ES-I3 (cell line): ENCODE measurements at regions not wholly inside any gene's neighbourhood (a gene's known extent, or its start where the extent isn't known, plus 50 kb on each side); places are given as distances from the start of the nearest gene placed in this dataset.

ENCODE experiments used
- H3K36me3 ChIP-seq: 2 replicates; pipeline ENCODE4 v1.6.1; 2013; ENCODE audit warnings: mild to moderate bottlenecking, low read length, control low read depth, moderate library complexity; ENCODE audit not compliant: insufficient read depth
- H3K4me1 ChIP-seq: 2 replicates; pipeline ENCODE4 v1.6.1; 2013; ENCODE audit warnings: mild to moderate bottlenecking, control low read depth, low read length; ENCODE audit not compliant: insufficient read depth
- H3K9ac ChIP-seq: 2 replicates; pipeline ENCODE4 v1.6.1; 2013; ENCODE audit warnings: low read depth, mild to moderate bottlenecking, low read length, moderate library complexity
- H3K9me3 ChIP-seq: 2 replicates; pipeline ENCODE4 v1.6.1; 2013; ENCODE audit warnings: mild to moderate bottlenecking, low read length, moderate library complexity; ENCODE audit not compliant: control insufficient read depth, insufficient read depth

DNA sequence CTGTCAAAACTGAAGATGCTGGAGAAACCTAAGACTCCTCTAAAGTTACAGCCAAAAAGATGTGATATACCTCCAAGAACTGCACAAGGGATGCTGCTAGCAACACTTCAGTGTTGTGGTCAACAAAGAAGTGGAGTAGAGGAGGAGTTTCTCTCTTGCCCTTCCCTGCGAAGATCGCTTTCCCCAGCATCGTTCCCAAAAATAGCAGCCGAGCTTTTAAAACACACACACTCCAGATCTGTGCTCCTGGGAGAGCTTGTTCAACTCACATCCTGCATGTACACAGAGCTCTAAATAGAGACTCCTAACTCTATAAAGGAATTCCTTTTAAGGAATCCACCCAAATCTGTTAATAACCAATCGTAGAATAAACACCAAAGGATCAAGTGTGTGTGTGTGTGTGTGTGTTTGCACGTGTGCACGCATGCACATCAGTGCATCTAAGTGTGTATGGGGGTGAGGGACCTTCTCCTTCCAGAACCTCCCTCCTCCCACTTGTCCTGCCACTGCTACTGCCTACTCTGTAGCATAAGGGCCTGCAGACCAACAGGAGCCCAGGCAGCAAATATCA is 58.5 kb downstream of the PSMG1 start:
- H3K9me3 ChIP-seq: no peaks in the 10 kb centered on the region
- H3K9ac ChIP-seq: no peak overlapping the region
- H3K36me3 ChIP-seq: no peaks in the 10 kb centered on the region
- H3K4me1 ChIP-seq: no peaks in the 10 kb centered on the region

DNA sequence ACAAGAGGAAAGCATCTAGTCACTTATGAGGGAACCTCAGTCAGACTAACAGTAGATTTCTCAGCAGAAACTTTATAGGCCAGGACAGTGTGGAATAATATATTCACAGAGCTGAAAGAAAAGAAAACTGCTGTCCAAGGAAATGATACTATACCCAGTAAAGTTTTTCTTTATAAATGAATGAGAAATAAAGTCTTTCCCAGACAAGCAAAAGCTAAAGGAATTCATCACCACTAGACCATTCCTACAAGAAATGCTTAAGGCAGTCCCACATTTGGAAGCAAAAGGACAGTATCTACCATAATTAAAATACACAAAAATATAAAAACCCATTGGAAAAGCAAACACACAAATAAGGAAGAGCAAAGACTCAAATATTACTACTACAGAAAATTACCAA is 59.9 kb downstream of the PSMG1 start:
- no peaks in the 10 kb centered on the region for H3K4me1 ChIP-seq

DNA sequence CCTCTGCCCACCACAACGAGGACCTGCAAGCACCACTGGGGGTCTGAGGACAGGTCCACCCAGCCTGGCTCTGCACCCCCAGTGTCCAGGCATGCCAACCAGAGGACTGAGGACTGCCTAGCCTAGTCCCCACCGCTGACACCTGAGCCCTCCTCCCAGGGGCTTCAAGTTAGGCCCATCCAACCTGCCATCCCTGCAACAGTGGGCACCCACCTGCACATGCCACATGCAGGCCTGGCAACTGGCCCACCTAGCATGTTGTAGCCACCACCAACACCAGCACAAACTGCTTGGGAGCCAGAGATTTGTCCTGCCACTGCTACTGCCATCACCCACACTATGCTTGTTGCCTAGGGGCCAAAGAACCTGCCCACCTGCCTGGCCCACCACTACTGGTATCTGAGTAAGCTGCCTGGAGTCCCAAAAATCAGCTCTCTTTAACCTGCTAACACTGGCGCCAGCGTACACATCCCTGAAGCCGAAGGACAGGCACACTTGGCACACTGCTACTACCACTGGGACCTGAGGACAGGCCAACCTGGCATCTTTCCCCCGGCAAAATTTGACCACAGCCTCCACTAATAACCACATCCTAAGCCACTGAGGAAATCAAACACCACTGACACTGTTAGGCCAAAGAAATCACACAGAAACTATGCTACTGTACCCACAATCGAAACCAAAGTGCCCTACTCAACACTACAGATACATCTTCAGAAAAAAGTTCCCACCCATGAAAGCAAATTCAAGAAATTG is 61.5 kb downstream of the PSMG1 start:
- Histone ChIP-seq H3K9ac (no peak overlapping the region), H3K9me3 (no peaks in the 10 kb centered on the region), H3K4me1 (no peaks in the 10 kb centered on the region), H3K36me3 (no peaks in the 10 kb centered on the region)

More for the DNA sequence above, 59.9 kb downstream of the PSMG1 start:
- Histone ChIP-seq H3K9me3 (no peaks in the 10 kb centered on the region), H3K36me3 (no peaks in the 10 kb centered on the region), H3K9ac (no peak overlapping the region)

DNA sequence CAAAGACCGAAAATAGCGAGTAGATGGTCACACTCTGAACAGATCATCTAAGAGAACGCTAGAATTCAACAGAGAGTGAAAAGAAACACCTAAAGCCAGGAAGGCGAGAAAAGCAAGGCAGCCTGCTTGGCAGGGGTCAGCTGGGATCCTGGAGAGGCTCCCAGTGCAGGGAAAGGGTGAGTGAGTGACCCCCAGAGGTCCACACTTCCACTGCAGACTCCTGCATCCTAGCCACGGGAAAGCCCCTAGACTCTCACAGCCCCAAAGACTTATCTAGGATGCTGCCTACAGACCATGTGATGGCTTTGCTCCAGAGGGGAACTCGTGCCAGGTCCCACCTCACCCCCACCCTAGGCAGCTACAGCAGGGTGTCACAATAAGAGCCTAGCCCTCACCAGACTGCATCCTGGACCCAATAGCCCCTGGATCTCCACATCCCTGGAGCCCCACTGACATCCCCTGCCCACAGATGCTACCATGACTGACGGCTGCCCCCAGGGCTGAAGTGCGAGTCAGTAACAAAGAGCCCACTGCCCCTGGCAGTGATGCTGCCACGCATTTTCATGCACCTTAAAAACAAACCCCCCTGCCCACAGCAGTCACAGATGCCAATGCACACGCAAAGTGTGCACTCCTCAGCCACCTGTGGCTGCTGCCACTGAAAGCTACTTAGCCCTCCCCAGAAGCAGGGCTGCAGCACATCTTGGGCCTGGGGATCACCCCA is 62.2 kb downstream of the PSMG1 start:
- H3K4me1 ChIP-seq: no peaks in the 10 kb centered on the region
- no peak overlapping the region for H3K9ac ChIP-seq
- no peaks in the 10 kb centered on the region for H3K36me3 ChIP-seq
- H3K9me3 ChIP-seq: no peaks in the 10 kb centered on the region

DNA sequence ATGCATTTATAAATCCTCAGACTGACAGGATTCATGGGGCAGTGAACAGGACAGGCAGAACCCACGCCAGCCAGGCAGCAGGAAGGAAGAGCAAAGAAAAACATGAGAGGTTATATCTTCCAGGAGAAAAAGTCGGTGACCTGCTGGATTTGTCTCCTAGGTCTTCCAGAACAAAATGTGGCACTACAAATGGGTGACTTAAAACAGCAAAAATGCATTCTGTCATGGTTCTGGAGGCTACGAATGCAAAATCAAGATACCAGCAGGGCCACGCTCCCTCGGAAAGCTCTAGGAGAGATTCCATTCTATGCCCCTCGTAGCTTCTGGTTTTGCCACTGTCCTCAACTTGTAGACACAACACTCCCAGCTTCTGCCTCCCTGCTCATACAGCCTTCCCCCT is 63.4 kb downstream of the PSMG1 start:
- Histone ChIP-seq H3K9ac (no peak overlapping the region), H3K4me1 (peaks cover 5% of the 10 kb centered on the region; the same call in 1 of the 2 replicates), H3K36me3 (no peaks in the 10 kb centered on the region), H3K9me3 (no peaks in the 10 kb centered on the region)

DNA sequence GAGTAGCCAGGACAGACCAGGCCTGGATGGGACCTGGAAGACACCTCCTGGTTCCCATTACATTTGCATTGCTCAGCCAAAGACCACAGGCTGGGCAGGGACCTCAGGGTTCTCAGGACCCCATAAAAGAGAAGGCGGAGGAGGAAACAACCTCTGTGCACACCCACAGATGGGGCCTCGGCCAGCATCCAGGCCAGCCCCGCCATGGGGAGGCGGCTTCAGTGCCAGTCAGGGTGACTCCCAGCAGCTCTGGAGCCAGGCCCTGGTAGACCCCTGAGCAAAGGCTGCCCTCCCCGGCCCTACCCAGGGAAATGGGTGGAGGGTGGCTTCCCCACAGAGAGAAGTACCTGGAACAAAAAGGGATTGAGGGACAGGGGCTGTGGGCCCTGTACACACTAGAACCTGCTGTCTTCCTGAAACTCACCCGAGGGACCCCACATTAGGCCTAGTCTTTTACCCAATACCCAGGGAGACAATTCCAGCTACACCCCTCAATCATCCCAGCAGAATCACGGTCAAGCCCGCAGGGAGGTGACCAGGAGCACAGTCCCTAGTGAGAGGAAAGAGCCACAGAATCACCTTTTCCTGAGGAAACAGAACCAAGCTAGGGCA is 64.5 kb downstream of the PSMG1 start:
- no peak overlapping the region for H3K9ac ChIP-seq
- H3K4me1 ChIP-seq: peaks cover 5% of the 10 kb centered on the region; the same call in 1 of the 2 replicates
- no peaks in the 10 kb centered on the region for H3K36me3 ChIP-seq
- H3K9me3 ChIP-seq: no peaks in the 10 kb centered on the region

DNA sequence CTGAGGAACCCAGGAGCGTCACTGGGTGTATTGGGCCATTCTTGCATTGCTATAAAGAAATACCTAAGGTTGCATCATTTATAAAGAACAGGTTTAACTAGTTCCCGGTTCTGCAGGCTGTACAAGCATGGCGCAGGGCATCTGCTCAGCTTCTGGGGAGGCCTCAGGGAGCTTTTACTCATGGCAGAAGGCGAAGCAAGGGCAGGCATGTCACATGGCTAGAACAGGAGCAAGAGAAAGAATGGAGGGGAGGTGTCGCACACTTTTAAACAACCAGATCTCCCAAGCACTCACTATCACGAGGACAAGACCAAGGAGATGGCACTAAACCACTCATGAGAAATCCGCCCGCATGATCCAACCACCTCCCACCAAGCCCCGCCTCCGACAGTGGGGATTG is 65.2 kb downstream of the PSMG1 start:
- H3K36me3 ChIP-seq: no peaks in the 10 kb centered on the region
- peaks cover 5% of the 10 kb centered on the region; the same call in 1 of the 2 replicates for H3K4me1 ChIP-seq
- H3K9me3 ChIP-seq: no peaks in the 10 kb centered on the region

DNA sequence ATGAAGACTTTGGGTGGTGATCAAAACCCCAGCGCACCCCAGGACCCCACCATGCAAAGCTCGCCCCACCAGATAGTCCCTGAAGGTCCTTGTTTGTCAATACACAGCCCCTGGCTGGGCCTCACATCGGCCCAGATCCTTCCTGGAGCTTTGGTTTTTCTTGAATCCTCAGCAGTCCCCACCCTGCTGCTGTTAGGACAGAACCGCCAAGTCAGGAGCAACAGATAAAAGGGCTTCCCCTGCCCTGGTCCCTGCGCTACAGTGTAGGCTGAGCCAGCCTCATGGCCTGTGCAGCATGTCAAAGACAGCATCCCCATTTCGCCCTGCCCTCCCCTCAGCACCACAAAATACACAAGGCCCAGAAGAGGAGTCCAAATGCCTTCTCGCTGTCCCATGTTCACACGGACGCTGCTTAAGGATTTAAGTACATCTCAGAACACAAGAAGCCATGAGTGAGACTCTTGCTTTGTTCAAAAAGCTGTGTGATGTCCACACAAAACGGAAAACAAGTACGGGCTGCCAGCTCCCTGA is 65.7 kb downstream of the PSMG1 start:
- H3K4me1 ChIP-seq: peaks cover 5% of the 10 kb centered on the region; the same call in 1 of the 2 replicates
- no peaks in the 10 kb centered on the region for H3K9me3 ChIP-seq
- no peak overlapping the region for H3K9ac ChIP-seq
- no peaks in the 10 kb centered on the region for H3K36me3 ChIP-seq

More for the DNA sequence above, 65.2 kb downstream of the PSMG1 start:
- no peak overlapping the region for H3K9ac ChIP-seq

DNA sequence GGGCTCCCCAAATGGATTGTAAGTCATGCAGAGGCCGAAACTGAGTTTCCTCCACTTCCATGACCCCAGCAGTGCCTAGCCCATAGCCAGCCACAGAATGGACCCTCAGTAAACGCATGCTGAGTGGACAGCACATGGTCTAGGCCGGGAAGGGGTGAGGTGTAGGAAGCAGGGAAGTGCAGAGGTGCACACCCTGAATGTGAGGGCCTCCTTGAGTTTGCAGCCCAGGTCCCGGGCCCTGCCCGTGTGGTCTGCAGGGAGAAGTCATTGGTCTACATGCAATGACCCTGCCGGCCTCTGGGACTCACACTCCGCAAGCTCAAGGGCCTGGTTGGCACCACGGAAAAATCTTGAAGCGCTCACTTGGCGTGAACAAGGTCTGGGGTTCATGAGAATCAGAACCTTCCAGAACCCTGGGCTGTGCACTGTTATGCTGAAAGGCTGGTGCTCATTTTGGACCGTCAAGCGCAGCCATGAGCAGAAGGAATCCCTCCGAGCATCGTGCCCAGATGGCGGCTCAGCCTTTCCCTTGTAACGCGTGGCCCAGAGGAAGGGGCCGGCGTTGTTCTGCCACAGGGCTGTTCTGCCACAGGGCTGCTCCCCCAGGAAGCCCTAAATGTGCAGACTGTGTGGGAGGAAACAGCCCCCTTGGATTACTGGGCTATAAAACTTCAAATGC is 66.4 kb downstream of the PSMG1 start:
- Histone ChIP-seq H3K4me1 (peaks cover 5% of the 10 kb centered on the region; the same call in 1 of the 2 replicates), H3K36me3 (no peaks in the 10 kb centered on the region), H3K9me3 (no peaks in the 10 kb centered on the region), H3K9ac (no peak overlapping the region)

DNA sequence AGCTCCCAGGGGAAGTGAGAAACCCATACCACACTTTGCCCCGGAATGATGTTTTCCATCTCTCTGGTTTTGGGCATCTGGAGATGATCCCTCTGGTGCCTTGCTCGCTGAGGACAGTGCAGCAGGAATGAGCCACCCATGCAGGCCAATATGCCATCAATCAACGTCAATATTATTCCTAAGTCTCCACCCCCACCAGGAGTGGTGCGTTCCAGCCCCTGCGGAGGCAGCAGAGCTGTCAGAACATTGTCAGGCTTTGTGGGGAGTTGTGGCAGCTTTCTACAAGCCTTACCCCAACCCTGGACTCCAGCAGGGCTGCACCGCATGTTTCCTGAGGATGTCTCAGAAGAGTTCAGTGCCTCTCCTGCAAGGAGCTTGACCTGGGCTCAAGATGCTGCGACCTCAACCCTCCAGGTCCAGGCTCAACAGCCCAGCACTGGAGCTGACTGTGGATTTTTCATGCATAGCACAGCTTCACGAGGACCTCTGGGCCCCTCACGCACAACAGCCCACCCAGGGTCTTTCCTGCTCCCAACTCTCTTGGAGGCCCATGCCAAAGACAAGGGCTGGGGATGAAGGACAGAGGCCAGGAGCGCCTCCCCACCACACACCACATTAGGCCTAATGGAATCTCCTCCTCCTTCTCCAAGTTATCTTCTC is 67.5 kb downstream of the PSMG1 start:
- Histone ChIP-seq H3K4me1 (peaks cover 5% of the 10 kb centered on the region; the same call in 1 of the 2 replicates), H3K9me3 (no peaks in the 10 kb centered on the region), H3K9ac (no peak overlapping the region), H3K36me3 (no peaks in the 10 kb centered on the region)

DNA sequence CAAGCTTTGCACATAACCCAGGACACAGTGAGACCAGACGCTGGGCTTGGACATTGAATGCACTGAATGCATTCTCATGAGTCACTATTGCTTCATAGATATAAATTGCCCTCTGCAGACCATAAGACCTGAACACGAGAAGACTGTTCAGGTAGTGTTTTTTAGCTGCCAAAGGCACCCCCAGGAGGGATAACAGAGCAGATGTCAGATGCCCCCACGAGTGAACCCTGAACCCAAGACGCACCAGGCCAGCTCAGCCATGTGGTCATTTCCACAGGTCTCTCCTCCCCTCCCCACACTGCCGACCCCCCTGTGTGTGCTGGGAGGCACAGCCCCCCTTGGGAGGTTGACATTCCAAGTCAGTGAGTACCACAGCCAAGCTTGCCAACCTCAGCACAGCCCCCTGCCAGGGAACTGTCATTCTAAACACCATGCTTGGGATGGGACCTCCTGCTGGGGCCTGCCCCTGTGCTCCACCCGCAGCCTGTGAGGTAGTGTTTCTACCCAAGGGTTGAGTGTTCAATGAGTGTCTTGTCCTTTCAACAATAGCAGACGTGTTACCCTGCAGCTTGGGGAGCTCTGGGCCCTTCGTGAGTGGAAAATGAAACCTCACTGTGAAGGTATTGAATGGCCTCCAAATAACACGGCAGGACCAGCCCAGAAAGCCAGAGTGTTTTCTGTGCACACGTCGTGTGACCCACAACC is 68.2 kb downstream of the PSMG1 start:
- Histone ChIP-seq H3K4me1 (peaks cover 5% of the 10 kb centered on the region; the same call in 1 of the 2 replicates), H3K36me3 (no peaks in the 10 kb centered on the region), H3K9me3 (no peaks in the 10 kb centered on the region)

DNA sequence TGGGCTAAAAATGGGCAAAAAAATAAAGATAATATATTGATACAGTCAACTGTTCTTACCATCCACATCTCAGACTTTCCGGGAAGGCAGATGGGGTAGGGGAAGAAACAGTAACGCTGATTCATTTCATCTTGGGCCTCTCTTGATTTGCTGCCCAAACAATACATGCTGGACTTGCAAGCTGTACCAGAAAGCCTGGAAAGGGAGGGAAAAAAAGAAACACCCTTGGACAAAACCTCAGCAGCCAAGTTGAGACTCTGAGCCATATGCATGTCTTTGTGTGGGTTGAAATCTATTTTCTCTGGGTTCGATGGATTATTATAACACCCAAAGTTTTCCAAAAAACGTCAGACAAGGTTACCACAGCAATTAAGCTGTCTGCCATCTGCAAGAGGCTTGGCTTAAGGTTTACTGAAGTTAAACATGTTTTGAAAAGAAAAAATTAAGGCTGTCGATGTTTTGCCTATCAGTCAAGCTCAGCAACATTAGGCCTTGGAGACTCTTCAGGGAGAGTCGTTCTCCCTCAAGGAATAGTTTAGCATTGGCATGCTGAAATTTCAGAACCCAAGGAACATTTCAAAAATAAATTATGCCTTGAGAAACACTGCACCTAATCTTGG is 71.2 kb downstream of the PSMG1 start:
- Histone ChIP-seq H3K9me3 (no peaks in the 10 kb centered on the region), H3K9ac (no peak overlapping the region), H3K36me3 (no peaks in the 10 kb centered on the region), H3K4me1 (peaks cover 5% of the 10 kb centered on the region; the same call in 1 of the 2 replicates)

More for the DNA sequence above, 68.2 kb downstream of the PSMG1 start:
- no peak overlapping the region for H3K9ac ChIP-seq
